GM21423 (cell line): ENCODE measurements at regions not wholly inside any gene's neighbourhood (a gene's known extent, or its start where the extent isn't known, plus 50 kb on each side); places are given as distances from the start of the nearest gene placed in this dataset.

Experiments
- ATAC-seq: cut with Tn5 transposase; IDR thresholded peaks from one replicate; pipeline ENCODE4 v1.9.1; 2021; ENCODE audit warnings: mild to moderate bottlenecking, moderate library complexity; ENCODE audit not compliant: unreplicated experiment

DNA sequence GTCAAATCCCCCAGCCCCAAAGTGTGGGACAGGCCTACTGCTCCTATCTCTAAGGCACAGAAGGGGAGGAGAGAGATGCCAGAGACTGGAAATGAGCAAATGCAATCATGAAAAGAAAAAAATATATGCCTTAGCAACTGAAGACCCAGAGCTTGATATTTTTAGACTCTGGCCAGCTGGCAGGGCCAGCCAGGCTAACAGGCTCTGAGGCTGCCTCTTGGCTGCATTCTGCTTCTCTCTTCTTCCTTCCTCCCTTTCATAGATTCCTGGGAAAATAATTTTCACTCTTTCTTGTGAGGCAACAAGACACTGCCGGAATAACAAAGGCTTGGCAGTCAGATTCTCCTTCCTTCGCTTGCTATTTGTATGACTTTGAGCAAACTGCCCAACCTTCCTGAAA lies 209.1 kb downstream of the RAD51AP2 start:
- ATAC-seq = no peak

DNA sequence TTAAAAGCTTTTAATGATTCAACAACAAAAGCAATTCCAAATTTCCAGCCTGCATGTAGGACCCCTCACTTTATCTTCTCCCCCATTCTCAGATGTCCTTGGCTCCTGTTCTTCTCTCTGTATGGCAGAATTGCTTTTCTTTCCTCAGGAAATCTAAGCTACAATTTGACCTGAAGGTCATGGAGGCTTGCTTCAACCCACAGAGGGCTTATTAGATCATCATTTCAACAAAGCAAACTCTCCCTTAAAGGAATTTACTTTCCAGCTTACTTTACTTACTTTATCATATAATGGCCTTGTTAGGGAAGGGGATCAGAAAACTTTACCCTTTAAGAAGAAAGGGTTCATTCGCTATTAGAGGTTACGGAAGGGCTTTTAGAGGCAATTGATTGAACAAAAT lies 211.5 kb downstream of the RAD51AP2 start:
- no peak for ATAC-seq

DNA sequence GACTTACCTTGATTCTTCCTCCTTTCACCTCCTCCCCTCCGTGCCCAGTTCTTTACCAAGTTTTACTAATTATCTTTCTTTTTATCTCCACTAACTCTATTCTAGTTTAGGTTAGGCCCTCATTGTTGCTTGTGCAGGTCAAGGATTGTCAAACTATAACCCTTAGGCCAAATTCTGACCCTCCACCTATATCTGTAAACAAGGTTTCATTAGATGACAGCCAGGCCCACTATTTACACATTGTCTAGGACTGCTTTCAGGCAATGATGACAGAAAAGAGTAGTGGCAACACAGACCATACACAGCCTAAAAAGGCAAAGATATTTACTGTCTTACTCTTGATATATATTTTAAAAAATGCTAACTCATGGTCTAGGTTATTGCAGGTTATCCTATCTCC lies 212.0 kb downstream of the RAD51AP2 start:
- ATAC-seq = no peak

DNA sequence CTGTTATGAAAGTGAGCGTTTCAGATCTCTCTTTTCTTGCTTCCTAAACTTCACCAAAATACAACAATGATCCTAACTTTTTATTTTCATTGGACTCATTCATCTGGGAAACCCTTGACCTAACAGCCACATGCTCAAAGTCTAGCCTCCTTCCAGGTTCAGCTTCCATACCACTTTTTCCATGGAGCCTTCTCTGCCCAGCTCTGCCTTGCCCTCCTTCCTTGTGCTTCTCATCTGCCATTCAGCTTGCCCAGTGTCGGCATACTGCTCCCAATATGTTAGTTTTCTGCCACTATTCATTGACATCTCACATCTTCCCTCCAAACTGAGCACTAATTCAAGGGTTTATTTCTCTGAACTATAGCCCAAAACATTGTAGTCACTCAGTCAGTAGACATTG lies 214.7 kb downstream of the RAD51AP2 start:
- no peak for ATAC-seq

DNA sequence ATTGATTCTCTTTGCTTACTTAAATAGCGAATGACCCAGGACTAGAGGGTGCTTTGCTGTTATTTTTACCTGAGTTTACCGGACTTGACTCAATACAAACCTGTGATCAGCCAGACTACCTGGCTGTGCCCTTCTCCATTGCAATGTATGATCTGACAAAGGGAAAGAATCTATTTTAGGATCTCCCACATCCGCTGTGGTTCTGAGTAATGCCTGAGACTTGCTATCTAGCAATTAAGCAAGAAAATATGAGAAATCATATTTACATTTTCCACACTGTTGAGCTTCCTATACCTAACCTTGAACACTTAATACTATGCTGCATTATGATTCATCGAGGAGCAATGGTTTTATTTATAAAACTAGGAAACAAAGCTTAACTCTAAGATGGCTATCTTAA lies 215.2 kb downstream of the RAD51AP2 start:
- no peak for ATAC-seq

DNA sequence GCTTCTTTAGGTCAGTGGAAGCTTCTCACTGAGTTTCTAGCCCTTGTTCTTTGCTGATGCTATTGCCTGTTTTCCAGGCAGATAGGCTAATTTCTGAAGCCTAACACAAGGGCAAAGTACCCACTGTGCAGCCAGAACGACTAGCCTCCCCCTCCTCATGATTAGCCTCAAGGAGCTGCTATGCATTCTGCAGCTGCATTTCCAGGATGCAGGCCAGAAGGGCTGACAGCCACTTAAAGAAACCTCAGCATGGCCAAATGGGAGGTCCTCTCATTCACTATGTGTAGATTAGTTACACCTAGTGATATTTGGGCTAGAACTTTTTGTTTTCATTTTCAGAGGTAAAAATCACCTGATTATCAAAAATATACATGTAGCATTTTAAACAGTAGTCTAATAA lies 216.0 kb downstream of the RAD51AP2 start:
- ATAC-seq = no peak

DNA sequence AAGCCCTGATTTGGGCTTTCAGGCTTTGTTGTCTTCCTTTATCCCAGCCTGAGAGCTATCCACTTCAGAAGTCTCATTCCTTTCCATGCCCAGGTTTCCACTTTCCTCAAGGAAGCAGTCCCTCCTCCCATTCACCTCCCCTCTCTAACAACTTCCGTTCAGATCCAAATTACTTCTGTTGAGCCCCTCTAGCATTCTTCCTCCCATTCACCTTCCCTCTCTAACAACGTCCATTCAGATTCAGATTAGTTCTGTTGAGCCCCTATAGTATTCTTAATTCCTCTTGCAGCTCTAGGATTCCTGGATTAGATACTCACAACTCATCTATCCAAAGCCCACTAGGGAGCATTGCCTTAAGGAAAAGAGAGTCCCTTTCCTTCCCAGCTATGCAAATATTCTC lies 216.8 kb downstream of the RAD51AP2 start:
- no peak for ATAC-seq

DNA sequence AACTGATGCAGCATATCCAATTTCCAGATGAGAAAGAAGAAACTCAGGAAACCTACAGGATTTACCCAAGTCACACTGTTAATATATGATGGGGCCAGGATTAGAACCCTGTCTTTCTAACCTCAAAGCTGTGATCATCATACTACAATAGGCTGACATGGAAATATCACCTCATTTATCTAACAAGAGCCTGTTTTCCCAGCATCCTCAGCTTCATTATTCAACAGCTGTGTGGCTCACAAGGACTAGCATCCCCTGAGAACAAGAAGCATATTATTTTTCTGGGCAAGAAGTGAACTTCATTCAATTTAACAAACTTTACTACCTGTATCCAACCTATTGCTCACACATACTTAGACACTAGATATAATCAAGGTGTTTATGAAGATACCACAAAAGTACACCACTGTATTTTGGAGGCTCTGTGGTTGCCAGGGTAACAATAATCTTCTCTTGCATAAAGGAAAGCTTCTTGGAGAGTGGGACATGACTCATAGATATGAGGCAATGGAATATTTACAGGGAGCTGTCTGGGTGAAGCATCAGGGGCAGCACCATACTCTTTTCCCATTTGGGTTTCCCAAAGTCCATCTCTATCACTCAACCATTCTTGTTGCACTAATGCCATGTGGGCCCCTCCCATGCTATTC lies 218.2 kb downstream of the RAD51AP2 start:
- no peak for ATAC-seq

DNA sequence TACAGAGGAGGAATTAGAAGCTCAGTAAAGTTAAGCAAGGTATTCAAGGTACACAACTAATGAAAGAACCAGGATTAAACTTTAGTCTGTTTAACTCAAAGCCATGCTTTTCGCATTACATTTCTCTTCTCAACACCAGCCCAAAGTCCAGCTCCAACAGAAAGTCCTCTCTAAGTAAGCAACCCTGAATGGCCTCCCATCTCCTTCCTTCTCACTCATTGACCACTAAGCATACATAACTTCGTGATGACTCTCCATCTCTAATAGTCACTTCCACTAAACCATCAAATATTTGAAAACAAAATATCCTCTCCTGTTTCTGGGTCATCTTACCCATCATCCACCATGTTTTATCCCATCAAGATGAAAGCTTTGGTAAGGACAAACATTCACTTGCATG lies 219.8 kb downstream of the RAD51AP2 start:
- ATAC-seq = no peak

DNA sequence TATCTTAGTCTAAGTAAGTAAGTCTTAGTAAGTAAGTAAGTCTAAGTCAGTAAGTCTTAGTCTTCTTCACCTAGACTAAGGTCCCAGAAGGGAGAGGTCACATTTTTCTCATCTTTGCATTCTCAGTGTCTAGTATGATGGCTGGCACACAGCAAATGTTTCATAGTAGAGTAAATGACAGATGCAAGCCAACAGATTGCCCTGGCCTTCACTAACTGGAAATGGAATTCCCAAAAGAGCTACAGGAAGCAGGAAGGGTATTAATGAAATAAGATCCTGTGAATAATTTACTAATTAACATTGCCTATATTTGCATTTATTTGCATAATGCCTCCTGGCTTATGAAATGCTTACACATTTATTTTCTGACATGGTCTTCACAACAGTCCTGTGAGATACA lies 221.6 kb downstream of the RAD51AP2 start:
- ATAC-seq = no peak

DNA sequence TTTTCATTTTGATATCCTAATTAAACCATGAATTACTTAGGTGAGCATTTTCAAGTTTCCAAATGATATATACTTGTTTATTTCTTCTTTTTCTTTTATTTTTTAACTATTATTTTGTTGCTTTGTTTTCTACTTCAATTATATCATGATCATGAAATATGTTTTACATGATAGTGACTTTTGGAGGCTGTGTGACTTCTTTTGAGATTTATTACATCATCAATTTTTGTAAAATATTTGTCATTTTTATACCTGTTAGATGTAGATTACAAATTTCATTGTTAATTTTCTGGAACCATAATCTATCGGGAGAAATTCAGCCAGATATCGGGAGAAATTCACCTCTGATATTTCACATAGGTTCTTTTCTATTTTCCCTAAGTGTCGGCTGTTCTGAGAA lies 228.6 kb downstream of the RAD51AP2 start:
- ATAC-seq = no peak

DNA sequence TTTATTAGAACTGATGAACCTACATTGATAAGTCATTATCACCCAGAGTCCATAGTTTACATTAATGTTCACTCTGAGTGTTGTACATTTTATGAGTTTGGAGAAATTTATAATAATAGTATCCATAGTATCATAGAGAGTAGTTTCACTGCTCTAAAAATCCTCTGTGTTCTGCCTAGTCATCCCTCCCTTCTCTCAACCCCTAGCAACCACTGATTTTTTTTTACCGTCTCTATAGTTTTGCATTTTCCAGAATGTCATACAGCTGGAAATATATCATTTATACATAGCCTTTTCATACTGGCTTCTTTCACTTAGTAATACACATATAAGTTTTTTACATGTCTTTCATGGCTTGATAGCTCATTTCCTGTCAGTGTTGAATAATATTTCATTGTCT lies 231.1 kb downstream of the RAD51AP2 start:
- no peak for ATAC-seq

DNA sequence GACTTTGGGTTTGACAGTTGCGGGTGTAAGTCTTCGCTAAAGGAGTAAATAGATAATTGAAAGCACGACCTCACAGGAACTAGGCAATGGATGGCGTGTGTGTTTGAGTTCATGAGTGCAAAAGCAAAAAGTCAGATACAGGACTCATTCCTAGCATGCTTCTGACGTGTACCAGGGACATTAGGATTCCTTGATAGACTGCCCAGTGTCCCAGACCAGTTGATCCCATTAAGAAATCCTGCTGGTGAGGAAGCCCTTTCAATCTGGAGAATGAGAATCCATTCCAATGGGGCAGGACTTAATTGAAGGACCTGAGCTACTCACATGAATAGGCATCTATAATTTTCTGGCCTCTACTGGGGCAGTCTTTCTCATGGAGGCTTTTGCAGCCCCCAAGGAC lies 235.4 kb downstream of the RAD51AP2 start:
- no peak for ATAC-seq

DNA sequence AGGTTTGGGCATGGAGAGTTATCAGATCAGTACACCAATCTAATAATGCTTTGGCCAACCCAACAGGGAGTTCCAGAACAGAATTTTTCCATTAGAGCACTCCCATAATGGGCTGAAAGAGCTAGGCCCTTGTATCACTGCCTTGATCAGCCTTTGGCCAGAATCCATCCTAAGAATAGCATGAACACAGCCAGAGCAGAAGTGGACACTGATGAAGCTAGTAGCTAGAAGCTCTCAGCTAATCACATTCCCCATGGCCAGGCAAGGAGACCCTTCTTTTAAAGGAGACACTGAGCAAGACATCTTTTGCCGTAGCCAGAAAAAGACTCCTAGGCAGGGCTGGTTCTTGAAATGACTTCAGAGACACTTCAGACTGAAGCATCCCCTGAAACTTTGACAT lies 236.0 kb downstream of the RAD51AP2 start:
- no peak for ATAC-seq

DNA sequence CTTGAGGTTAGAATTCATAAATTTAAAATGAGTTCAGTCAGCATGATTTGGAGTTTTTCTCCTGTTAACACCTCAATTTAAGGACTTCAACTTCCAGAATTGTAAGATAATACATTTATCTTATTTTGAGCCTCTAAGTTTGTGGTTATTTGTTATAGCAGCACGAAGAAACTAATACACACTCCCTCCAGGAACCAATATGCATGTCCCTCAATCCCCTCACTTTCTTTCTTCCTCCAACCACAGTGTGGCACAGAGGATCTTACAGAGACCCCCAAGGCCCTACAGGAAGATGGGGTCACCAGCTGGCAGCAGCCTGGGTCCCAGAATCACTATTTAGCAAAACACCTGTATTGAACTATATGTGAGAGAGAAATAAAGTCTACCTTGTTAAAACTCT lies 242.0 kb downstream of the RAD51AP2 start:
- ATAC-seq = no peak

DNA sequence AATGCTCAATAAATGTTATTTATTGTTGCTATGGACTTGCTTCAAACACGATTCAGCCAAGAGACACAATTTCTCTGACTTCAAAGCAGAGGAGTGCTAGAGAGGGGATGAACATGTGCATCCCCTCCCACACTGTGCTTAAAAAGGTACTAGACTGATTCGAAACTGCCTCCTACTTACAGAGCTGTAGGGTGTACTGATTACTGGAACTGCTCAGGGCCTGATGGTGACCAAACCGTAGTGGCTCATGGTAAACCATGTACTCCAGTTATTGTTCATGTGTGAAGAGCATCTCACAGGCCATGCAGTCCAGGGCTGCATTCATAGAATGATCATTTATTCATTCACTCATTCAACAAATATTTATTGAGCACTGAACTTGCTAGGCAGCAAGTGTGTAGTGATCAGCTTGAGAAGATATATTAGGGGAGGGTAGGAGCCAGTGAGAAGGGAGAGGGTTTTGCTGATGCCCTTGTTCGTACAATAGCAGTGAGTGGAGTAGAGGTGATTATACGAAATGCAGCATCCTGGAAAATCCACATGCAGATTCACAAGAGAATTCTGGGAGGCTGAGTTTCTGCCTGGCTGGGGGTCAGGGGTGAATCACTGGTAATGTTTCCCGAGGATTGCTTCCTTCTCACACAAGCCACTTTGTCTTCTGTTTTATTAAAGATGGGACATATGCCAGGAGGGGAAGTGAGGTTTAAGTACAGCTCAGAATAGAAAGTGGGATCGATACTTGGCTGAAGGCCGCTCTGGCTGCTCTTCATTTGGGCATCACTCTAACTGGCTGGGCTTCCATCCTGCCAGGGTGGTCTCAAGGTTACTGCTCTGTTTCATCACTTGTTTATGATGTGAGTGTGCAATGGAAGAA lies 245.4 kb downstream of the RAD51AP2 start:
- peak; percentile 45 for ATAC-seq

DNA sequence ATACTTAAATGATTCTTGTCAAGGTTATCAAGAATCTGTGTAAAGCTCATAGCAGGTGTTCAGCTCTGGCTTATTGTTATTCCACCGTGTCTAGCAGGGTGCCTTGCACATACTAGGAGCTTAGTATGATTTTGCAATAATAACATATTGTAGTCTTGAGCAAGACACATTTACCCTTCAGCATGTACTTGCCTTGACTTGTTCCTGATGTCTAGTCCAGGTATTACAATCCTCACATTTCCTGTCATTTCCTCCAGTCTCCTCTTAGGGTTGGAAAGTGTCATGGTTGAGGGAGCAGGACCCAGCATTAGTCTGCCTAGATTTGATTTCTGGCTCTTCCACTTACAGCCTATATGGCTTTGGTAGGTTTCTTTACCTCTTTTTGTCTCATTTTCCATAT lies 246.1 kb downstream of the RAD51AP2 start:
- no peak for ATAC-seq

DNA sequence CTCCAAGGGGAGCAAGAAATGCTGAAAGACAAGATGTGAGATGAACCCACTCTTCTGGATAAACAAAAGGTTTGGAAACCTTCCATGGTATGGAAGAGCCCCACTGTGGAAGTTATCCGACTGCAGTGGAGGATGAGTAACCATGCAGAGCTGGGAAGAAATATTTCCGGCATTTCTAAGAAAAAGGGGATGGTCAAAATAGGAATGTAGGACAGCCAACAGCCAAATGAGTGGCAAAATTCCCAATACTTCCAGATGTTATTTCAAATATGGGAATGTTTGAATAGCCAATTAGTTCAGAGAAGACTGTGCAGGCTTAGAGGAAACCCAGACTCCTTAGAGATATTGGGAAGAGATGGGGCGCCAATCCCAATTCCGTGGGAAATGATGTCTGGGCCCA lies 246.8 kb downstream of the RAD51AP2 start:
- no peak for ATAC-seq

DNA sequence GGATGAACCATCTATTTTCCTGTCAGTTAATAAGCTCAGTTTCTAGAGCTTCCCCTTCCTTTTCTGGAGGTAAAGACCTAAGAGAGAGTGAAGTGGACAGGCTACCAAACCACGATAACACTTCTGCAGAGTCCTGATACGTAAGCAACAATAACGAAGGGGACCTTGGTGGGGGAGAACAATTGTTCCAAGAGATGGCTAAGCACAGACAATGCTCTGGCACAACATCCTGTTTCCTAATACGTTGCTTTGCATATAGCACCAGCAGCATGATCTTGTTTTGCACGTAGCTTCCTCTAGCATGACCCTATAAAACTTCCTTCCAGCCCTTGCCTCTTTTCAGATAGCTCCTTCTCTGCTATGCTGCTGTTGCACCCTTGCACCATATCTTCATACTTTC lies 247.3 kb downstream of the RAD51AP2 start:
- no peak for ATAC-seq

DNA sequence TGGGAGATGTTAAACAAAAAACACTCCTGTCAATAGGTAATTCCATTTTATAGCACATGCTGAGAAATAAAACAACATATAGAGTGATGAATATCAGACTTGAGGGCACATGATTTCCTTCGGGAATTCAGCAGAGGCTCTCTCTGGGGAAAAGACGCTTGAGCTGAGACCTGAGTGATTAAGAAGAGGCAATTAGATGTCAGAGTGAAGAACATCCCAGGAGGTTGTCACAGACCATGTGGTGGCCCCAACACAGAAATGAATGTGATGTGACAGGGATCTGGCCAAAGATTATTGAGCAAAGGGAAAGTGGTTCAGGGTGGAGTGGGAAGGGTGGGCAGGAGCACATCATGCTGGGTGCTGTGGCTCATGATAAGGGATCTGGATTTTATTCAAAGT lies 254.7 kb downstream of the RAD51AP2 start:
- ATAC-seq = no peak

DNA sequence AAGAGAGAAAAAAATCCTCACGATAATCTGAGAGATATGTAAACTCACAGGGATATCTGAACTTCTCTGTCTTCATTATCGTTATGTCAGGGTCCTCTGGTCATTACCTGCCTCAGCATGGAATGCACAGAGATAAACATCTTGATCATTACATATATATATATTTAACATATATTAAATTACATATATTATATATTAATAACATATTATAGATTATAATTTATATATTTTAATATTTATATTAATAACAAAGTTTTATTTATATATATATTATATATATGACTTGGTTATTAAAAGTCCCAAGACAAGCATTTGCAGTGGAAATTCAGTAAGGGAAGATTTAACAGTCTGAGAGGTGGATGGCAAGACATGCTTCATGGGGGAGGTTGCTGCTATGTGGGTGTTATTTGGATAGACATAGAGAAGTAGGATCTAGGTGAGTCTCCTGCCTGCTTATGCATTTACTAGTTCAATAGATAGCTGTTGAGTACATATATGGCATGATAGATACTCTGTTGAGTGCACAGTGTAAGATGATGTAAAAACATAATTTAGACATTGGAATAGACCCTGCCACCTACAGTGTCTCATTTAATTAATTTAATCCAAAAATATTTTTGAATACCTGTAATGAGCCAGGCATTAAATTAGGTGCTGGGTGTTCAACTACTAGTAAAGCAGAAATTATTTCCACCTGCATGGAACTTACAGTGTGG lies 255.2 kb downstream of the RAD51AP2 start:
- no peak for ATAC-seq

DNA sequence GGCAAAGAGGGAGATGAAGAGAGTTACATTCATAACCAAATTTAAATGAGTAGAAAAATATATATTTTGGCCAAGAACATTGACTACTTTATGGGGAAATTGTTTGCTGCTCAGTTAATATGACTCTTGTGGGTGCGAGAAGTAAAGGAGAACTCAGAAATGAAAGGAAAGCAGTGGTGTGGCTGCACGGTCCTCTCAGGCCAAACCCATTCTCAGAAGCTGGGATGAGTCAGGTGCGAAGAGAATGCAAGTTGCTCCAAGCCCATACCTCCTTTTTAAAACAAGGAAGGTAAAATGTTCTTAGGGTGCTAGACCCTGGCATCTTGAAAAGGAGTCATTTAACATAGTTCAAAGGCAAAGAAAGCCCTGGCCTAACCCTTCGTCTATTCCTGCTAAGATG lies 258.6 kb downstream of the RAD51AP2 start:
- ATAC-seq = no peak
